IPS-NIHi7 (cell line): ENCODE measurements at regions not wholly inside any gene's neighbourhood (a gene's known extent, or its start where the extent isn't known, plus 50 kb on each side); places are given as distances from the start of the nearest gene placed in this dataset.
"Not testable (repeated sequence)": the region's sequence is repeated elsewhere in the genome, so short reads cannot be mapped to it uniquely, and the experiment has no call there.

Source experiments
- DNase-seq: peaks from one replicate; pipeline ENCODE4 v3.0.0; 2012; ENCODE audit warnings: mixed read lengths; ENCODE audit errors: extremely low spot score

- DNase-seq, result no peak
Observed at GRCh38 chr11:69219991-69220390, 64.3 kb downstream of the SMIM38 start.

GRCh38 chr11:69220561-69221051 is 64.9 kb downstream of the SMIM38 start:
- no peak for DNase-seq

- DNase-seq, result no peak
Observed at GRCh38 chr11:69221086-69221485, 65.4 kb downstream of the SMIM38 start.

GRCh38 chr11:69221636-69222035 is 65.9 kb downstream of the SMIM38 start:
- not testable (repeated sequence) for DNase-seq

- DNase-seq, result no peak
Observed at GRCh38 chr11:69227271-69227670, 66.7 kb upstream of the MYEOV start.

- DNase-seq, result no peak
Observed at GRCh38 chr11:69229511-69229910, 64.4 kb upstream of the MYEOV start.

- DNase-seq, result no peak
Observed at GRCh38 chr11:69230856-69231425, 63.0 kb upstream of the MYEOV start.

- no peak for DNase-seq
Observed at GRCh38 chr11:69231466-69232018, 62.4 kb upstream of the MYEOV start.

GRCh38 chr11:69232821-69233743 is 60.9 kb upstream of the MYEOV start:
- no peak for DNase-seq

- no peak for DNase-seq
Observed at GRCh38 chr11:69233744-69234570, 60.0 kb upstream of the MYEOV start.

GRCh38 chr11:69234740-69235710 is 58.9 kb upstream of the MYEOV start:
- DNase-seq, result no peak

- DNase-seq, result no peak
Observed at GRCh38 chr11:69238573-69239351, 55.2 kb upstream of the MYEOV start.

- no peak for DNase-seq
Observed at GRCh38 chr11:69239641-69240040, 54.3 kb upstream of the MYEOV start.

GRCh38 chr11:69240332-69241074 is 53.5 kb upstream of the MYEOV start:
- peak; percentile 66 for DNase-seq

GRCh38 chr11:69241075-69241740 is 52.7 kb upstream of the MYEOV start:
- no peak for DNase-seq

GRCh38 chr11:69241844-69242243 is 52.1 kb upstream of the MYEOV start:
- DNase-seq, result no peak

GRCh38 chr11:69242266-69242920 is 51.6 kb upstream of the MYEOV start:
- DNase-seq, result no peak
